HepG2 (cell line): ENCODE measurements at regions not wholly inside any gene's neighbourhood (a gene's known extent, or its start where the extent isn't known, plus 50 kb on each side); places are given as distances from the start of the nearest gene placed in this dataset.

Experiments used
- BORCS8-MEF2B ChIP-seq: sonication (generic); formaldehyde crosslinking; IDR thresholded peaks from 2 replicates; pipeline ENCODE4 v1.8.0; 2022; ENCODE audit warnings: mild to moderate bottlenecking, missing genetic modification reagents
- CREM ChIP-seq, 2 experiments: sonication (generic) in 1 of 2; formaldehyde crosslinking in 1 of 2; IDR thresholded peaks; 2 replicates each; pipeline versions ENCODE4 v1.4.0 to v1.6.1; 2016 to 2020; ENCODE audit warnings: antibody characterized with exemption in 1 of 2, mild to moderate bottlenecking in 1 of 2, missing genetic modification reagents in 1 of 2
- DBP ChIP-seq: sonication (generic); formaldehyde crosslinking; IDR thresholded peaks from 2 replicates; pipeline ENCODE4 v1.4.0; 2020; ENCODE audit warnings: missing genetic modification reagents; ENCODE audit errors: not compliant biosample characterization
- GMEB1 ChIP-seq: sonication (generic); formaldehyde crosslinking; IDR thresholded peaks from 2 replicates; pipeline ENCODE4 v1.5.1; 2020; ENCODE audit warnings: missing genetic modification reagents, mild to moderate bottlenecking, borderline replicate concordance
- ISL2 ChIP-seq: sonication (generic); formaldehyde crosslinking; IDR thresholded peaks from 2 replicates; pipeline ENCODE4 v1.5.0; 2020; ENCODE audit warnings: missing genetic modification reagents
- MEIS1 ChIP-seq: sonication (generic); formaldehyde crosslinking; IDR thresholded peaks from 2 replicates; pipeline ENCODE4 v1.9.0; 2021; ENCODE audit warnings: mild to moderate bottlenecking, missing genetic modification reagents, moderate library complexity, borderline replicate concordance
- SPEN ChIP-seq: sonication (generic); formaldehyde crosslinking; IDR thresholded peaks from 2 replicates; pipeline ENCODE4 v1.5.1; 2020; ENCODE audit warnings: low read depth, mild to moderate bottlenecking, missing genetic modification reagents
- THRA ChIP-seq: sonication (generic); formaldehyde crosslinking; IDR thresholded peaks from 2 replicates; pipeline ENCODE4 v1.4.0; 2020; ENCODE audit warnings: missing genetic modification reagents, borderline replicate concordance
- ZNF598 ChIP-seq: sonication (generic); formaldehyde crosslinking; IDR thresholded peaks from 2 replicates; pipeline ENCODE4 v1.5.1; 2020; ENCODE audit warnings: mild to moderate bottlenecking, missing genetic modification reagents, borderline replicate concordance
- ZNF609 ChIP-seq: sonication (generic); formaldehyde crosslinking; IDR thresholded peaks from 2 replicates; pipeline ENCODE4 v1.4.0; 2020; ENCODE audit warnings: mild to moderate bottlenecking, missing genetic modification reagents, borderline replicate concordance
- ZNF792 ChIP-seq: IDR thresholded peaks from 2 replicates; pipeline ENCODE4 v1.6.1; 2016
- TF ChIP-seq, protein P1 (sequence below): IDR thresholded peaks from 2 replicates; pipeline ENCODE4 v1.6.1; 2016; ENCODE audit warnings: mild to moderate bottlenecking

GRCh38 chr2:106030287-106031268 is 163.5 kb downstream of the UXS1 start (continued):
- TF ChIP-seq THRA (peak; percentile 87), SPEN (CRISPR knock-in tag) (peak; percentile 69; the same call in 1 of the 2 replicates), ZNF598 (peak; percentile 49; the same call in 1 of the 2 replicates), BORCS8-MEF2B (CRISPR knock-in tag) (peak; percentile 62), ZNF609 (peak; percentile 82; the same call in 1 of the 2 replicates), DBP (CRISPR knock-in tag) (no peak), CREM (IDR thresholded peaks at IDR 0.05) (peak; percentile 70; the same call in 1 of the 2 replicates), CREM (CRISPR knock-in tag; IDR thresholded peaks at IDR 0.05) (no peak), ZNF792 (CRISPR knock-in tag) (peak; percentile 90), ISL2 (CRISPR knock-in tag) (peak; percentile 80), GMEB1 (CRISPR knock-in tag) (peak; percentile 29; the same call in 1 of the 2 replicates), MEIS1 (peak; percentile 56; the same call in 1 of the 2 replicates)
- TF ChIP-seq, protein P1, sequence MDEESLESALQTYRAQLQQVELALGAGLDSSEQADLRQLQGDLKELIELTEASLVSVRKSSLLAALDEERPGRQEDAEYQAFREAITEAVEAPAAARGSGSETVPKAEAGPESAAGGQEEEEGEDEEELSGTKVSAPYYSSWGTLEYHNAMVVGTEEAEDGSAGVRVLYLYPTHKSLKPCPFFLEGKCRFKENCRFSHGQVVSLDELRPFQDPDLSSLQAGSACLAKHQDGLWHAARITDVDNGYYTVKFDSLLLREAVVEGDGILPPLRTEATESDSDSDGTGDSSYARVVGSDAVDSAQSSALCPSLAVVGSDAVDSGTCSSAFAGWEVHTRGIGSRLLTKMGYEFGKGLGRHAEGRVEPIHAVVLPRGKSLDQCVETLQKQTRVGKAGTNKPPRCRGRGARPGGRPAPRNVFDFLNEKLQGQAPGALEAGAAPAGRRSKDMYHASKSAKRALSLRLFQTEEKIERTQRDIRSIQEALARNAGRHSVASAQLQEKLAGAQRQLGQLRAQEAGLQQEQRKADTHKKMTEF (CRISPR knock-in tag), result peak; percentile 92
- TF ChIP-seq, all 625 proteins: peak for 260
